ENCODE measurements at regions not wholly inside any gene's neighbourhood (a gene's known extent, or its start where the extent isn't known, plus 50 kb on each side); places are given as distances from the start of the nearest gene placed in this dataset.
A peak's percentile ranks its signal among the peaks of the same experiment; 100 is the strongest.

DNA sequence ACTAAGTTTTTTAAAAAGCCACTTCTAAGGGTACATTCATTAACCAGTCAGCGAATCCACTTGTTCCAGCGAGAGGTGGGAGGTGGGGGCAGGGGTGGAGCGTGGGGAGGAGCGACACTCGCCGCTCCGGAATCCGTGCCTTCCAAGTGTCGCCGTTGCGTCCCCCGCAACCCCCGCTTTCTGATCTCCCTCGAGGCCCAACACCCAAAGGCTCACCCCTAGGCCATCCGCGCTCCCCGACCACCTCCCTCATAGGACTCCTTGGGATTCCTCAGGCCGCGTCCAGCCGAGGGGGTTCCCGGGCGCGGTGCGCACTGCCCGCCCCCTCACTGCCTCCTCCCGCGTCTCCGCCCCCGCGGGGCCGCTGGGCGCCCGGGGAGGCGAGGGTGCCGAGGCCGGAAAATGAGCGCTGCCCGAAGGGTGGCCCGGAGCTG is 108.1 kb upstream of the STOX2 start:
- WGBS (ENCODE audit: low lambda C conversion rate), result 0% methylated on average over 7 of the region's 39 CpGs
- DNase-seq (ENCODE audit: low spot score) (no peak), FAIRE-seq (no peak), ATAC-seq (peak; percentile 41)
- Histone ChIP-seq H4K20me1 (ENCODE audit: insufficient read depth, low read length) (no peaks in the 10 kb centered on the region), H2AFZ (ENCODE audit: low read length) (no peak overlapping the region), H3K79me2 (ENCODE audit: insufficient read depth, low read length) (no peaks in the 10 kb centered on the region), H3K4me2 (ENCODE audit: low read depth, low read length) (peak overlapping the region; percentile 61), H3K36me3 (replicated peaks in 1 of 2; ENCODE audit: control insufficient read depth in 1 of 2, insufficient read depth in 2 of 2, low read length in 2 of 2) (no peaks in the 10 kb centered on the region), H3K27me3 (ENCODE audit: control insufficient read depth in 1 of 2, insufficient read depth in 2 of 2, low read length in 2 of 2) (peaks cover 0 to 55% of the 10 kb centered on the region in 2 experiments; a peak in 3 of 5 replicates), H3K4me3 (replicated peaks in 1 of 3; ENCODE audit: insufficient read depth in 1 of 3, low read depth in 2 of 3, low read length in 3 of 3) (peak overlapping the region; percentile 16 to 66 (median 27); a peak in 3 of 6 replicates), H3K4me1 (ENCODE audit: insufficient read depth, low read length) (peaks cover 15% of the 10 kb centered on the region), H3K9ac (ENCODE audit: insufficient read depth, low read depth, low read length) (no peak overlapping the region), H3K27ac (ENCODE audit: extremely low read length, insufficient read depth, low read length) (no peak overlapping the region), H3K9me3 (ENCODE audit: low read length) (peaks cover 22% of the 10 kb centered on the region)
- TF ChIP-seq ZXDC (CRISPR knock-in tag; IDR thresholded peaks at IDR 0.05) (no peak), MYC (CRISPR knock-in tag; IDR thresholded peaks at IDR 0.05; ENCODE audit: borderline replicate concordance) (no peak), ZSCAN25 (CRISPR knock-in tag; IDR thresholded peaks at IDR 0.05) (0 out of 2 replicates have a peak, but pooled peaks have one; percentile 49), ZBTB40 (IDR thresholded peaks at IDR 0.05) (no peak), ZBTB40 (CRISPR knock-in tag; IDR thresholded peaks at IDR 0.05) (no peak), ZNF430 (CRISPR knock-in tag; IDR thresholded peaks at IDR 0.05) (no peak), HNF4A (CRISPR knock-in tag; IDR thresholded peaks at IDR 0.05) (no peak), RBM22 (optimal IDR thresholded peaks at IDR 0.05; ENCODE audit: low read length) (no peak), MEIS1 (CRISPR knock-in tag; IDR thresholded peaks at IDR 0.05; ENCODE audit: borderline replicate concordance) (no peak), NFKB2 (CRISPR knock-in tag; IDR thresholded peaks at IDR 0.05; ENCODE audit: borderline replicate concordance) (no peak), HNRNPLL (IDR thresholded peaks at IDR 0.05; ENCODE audit: low read depth, low read length, poor library complexity, severe bottlenecking) (peak; percentile 14), CBX2 (IDR thresholded peaks at IDR 0.05; ENCODE audit: low read depth, low read length) (no peak), CBX2 (CRISPR knock-in tag; IDR thresholded peaks at IDR 0.05; ENCODE audit: low read depth) (0 out of 2 replicates have a peak, but pooled peaks have one; percentile 20)
- ChIA-PET CTCF (ENCODE audit: low intra/inter-chr PET ratio, low total read pairs) (no interaction called here), POLR2A (no interaction called here)
- in situ Hi-C loops (cut with HindIII; ENCODE audit: extremely low pct_ligation_motif_present, low pct_unique_long_range_greater_than_20kb), result no loop called here
- BruUV-seq (replicated peaks), result no TSS peak
- intact Hi-C loops (cut with micrococcal nuclease; ENCODE audit: unreplicated experiment), result loop anchor here (5.0 kb wide), 1 partner anchor 325 kb away; no protein-coding TSS in a partner anchor

Measured in HepG2 (cell line).